ENCODE measurements at regions not wholly inside any gene's neighbourhood (a gene's known extent, or its start where the extent isn't known, plus 50 kb on each side); places are given as distances from the start of the nearest gene placed in this dataset.
"Not testable (repeated sequence)": the region's sequence is repeated elsewhere in the genome, so short reads cannot be mapped to it uniquely, and the experiment has no call there.

DNA sequence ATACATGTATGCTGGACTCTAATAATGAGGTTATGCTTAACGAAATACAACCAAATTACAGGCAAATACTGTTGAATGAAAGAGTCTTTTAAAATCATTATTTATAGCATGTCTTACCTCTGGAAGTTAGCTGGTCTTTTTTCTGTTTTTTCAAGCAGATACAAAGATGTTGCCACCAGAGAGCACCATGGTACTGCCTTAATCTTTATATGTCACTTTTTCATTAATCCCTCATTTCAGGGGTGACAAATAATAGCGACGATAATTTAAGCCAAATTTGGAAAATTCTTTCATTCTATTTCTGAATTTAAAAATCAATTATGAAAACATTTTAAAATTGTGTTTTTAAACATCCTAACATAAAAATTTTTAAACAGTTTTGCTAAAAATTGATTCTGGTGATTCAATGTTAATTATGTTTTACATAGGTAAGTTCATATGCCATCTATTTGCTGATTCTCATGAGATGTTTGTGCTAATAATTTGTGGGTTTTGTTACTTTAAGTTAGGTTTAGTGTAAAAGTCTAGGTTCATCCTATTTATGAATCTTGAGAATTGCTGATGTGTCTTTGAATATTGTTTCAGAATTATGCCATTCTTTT is 379.3 kb upstream of the SGCG start:
- H3K9me3 ChIP-seq (ENCODE audit: insufficient read depth, low read depth, low read length), result no peaks in the 10 kb centered on the region
- peaks cover 5% of the 10 kb centered on the region; the same call in 1 of the 2 replicates for H3K4me1 ChIP-seq (ENCODE audit: insufficient read depth, low read length)
- no peaks in the 10 kb centered on the region for H3K36me3 ChIP-seq (ENCODE audit: insufficient read depth, low read length)
- H3K4me3 ChIP-seq (ENCODE audit: low read length), result no peak overlapping the region
- no peaks in the 10 kb centered on the region for H3K27me3 ChIP-seq (ENCODE audit: insufficient read depth, low read length)
- no peak overlapping the region for H3K9ac ChIP-seq (ENCODE audit: low read depth, low read length)
- H3K27ac ChIP-seq (ENCODE audit: low read depth, low read length), result no peak overlapping the region
- 100% methylated on average over 1 of the region's 3 CpGs for WGBS

DNA sequence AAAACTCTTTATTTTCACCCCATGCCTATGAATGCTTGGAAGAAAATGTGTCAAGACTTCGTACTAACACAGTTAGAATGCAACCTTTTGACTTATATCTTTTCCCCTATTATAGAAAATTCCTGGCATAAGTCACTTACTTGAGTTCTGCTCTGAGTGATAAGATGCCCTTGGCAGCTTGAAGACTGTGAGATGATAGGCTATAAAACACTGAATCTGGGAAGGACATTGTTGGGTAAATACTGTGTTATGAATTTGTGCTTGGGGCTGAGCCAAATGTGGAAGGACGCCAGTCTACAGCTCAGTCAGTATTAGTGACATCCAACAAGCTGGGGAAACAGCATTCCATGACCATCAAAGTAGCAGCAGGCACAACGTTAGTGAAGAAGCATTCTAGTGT is 368.0 kb upstream of the SGCG start:
- H3K4me1 ChIP-seq (ENCODE audit: insufficient read depth, low read length), result peaks cover 23% of the 10 kb centered on the region
- no peak overlapping the region for H3K9ac ChIP-seq (ENCODE audit: low read depth, low read length)
- no peak overlapping the region for H3K27ac ChIP-seq (ENCODE audit: low read depth, low read length)
- no peak overlapping the region for H3K4me3 ChIP-seq (ENCODE audit: low read length)
- no peaks in the 10 kb centered on the region for H3K9me3 ChIP-seq (ENCODE audit: insufficient read depth, low read depth, low read length)
- H3K36me3 ChIP-seq (ENCODE audit: insufficient read depth, low read length), result no peaks in the 10 kb centered on the region
- 56% methylated on average over 3 of the region's 3 CpGs for WGBS
- H3K27me3 ChIP-seq (ENCODE audit: insufficient read depth, low read length), result no peaks in the 10 kb centered on the region

- H3K36me3 ChIP-seq (ENCODE audit: insufficient read depth, low read length); H3K9me3 ChIP-seq (ENCODE audit: insufficient read depth, low read depth, low read length); H3K27me3 ChIP-seq (ENCODE audit: insufficient read depth, low read length): not testable (repeated sequence)
- Histone ChIP-seq H3K4me1 (ENCODE audit: insufficient read depth, low read length) (peaks cover 23% of the 10 kb centered on the region), H3K9ac (ENCODE audit: low read depth, low read length) (peak overlapping the region; percentile 54), H3K27ac (ENCODE audit: low read depth, low read length) (peak overlapping the region; percentile 26; the same call in 1 of the 2 replicates), H3K4me3 (ENCODE audit: low read length) (peak overlapping the region; percentile 7)
- WGBS, result 28% methylated on average over 16 of the region's 21 CpGs
Measured at GRCh38 chr13:22813531-22814377, 367.0 kb upstream of the SGCG start.

DNA sequence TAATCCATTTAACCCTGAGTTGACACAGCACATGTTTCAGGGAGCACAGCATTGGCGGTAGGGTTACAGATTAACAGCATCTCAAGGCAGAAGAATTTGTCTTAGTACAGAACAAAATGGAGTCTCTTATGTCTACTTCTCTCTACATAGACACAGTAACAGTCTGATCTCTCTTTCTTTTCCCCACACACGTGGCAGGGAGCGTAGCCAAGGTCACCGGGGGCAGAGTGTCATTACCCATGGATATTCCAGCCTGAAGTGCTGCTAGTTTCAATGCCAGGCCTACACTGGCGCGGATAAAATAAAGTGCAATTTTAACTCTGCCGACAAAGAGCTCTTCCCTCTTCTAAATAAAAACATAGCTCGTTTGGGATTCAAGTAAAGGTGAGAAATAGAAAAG is 366.3 kb upstream of the SGCG start:
- H3K4me1 ChIP-seq (ENCODE audit: insufficient read depth, low read length), result peaks cover 23% of the 10 kb centered on the region
- H3K27me3 ChIP-seq (ENCODE audit: insufficient read depth, low read length); H3K9ac ChIP-seq (ENCODE audit: low read depth, low read length); H3K36me3 ChIP-seq (ENCODE audit: insufficient read depth, low read length); H3K9me3 ChIP-seq (ENCODE audit: insufficient read depth, low read depth, low read length); H3K4me3 ChIP-seq (ENCODE audit: low read length): not testable (repeated sequence)
- 67% methylated on average over 7 of the region's 8 CpGs for WGBS
- H3K27ac ChIP-seq (ENCODE audit: low read depth, low read length), result peak overlapping the region; percentile 50

- no peaks in the 10 kb centered on the region for H3K4me1 ChIP-seq (ENCODE audit: insufficient read depth, low read length)
- 97% methylated on average over 1 of the region's 2 CpGs for WGBS
- H3K9me3 ChIP-seq (ENCODE audit: insufficient read depth, low read depth, low read length), result no peaks in the 10 kb centered on the region
- H3K9ac ChIP-seq (ENCODE audit: low read depth, low read length), result no peak overlapping the region
- no peaks in the 10 kb centered on the region for H3K36me3 ChIP-seq (ENCODE audit: insufficient read depth, low read length)
- no peak overlapping the region for H3K4me3 ChIP-seq (ENCODE audit: low read length)
- H3K27me3 ChIP-seq (ENCODE audit: insufficient read depth, low read length), result no peaks in the 10 kb centered on the region
- H3K27ac ChIP-seq (ENCODE audit: low read depth, low read length), result no peak overlapping the region
Measured at GRCh38 chr13:22821589-22821988, 359.2 kb upstream of the SGCG start.

DNA sequence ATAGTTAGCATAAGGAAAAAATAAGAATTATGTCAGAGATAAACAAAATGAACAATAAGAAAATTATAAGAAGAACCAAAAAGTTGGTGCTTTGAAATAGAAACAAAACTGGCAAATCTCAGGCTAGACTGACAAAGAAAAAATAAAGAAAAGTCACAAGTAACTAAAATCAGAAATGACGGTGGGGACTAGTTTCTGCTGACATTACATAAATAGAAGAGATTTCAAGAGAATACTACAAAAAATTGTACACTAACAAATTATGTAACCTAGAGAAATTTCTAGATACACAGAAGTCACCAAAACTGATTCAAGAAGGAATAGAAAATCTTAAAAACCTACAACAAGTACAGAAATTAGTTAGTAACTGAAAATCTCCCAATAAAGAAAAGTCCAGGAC is 355.6 kb upstream of the SGCG start:
- Histone ChIP-seq H3K27ac (ENCODE audit: low read depth, low read length) (no peak overlapping the region), H3K4me3 (ENCODE audit: low read length) (no peak overlapping the region), H3K9ac (ENCODE audit: low read depth, low read length) (no peak overlapping the region), H3K36me3 (ENCODE audit: insufficient read depth, low read length) (no peaks in the 10 kb centered on the region), H3K9me3 (ENCODE audit: insufficient read depth, low read depth, low read length) (no peaks in the 10 kb centered on the region), H3K4me1 (ENCODE audit: insufficient read depth, low read length) (no peaks in the 10 kb centered on the region), H3K27me3 (ENCODE audit: insufficient read depth, low read length) (no peaks in the 10 kb centered on the region)
- no CpG with 5 or more reads among the region's 1 CpG for WGBS

GRCh38 chr13:22828081-22828480 is 352.7 kb upstream of the SGCG start:
- H3K4me3 ChIP-seq (ENCODE audit: low read length), result no peak overlapping the region
- no peaks in the 10 kb centered on the region for H3K9me3 ChIP-seq (ENCODE audit: insufficient read depth, low read depth, low read length)
- no peaks in the 10 kb centered on the region for H3K27me3 ChIP-seq (ENCODE audit: insufficient read depth, low read length)
- H3K27ac ChIP-seq (ENCODE audit: low read depth, low read length), result no peak overlapping the region
- no peak overlapping the region for H3K9ac ChIP-seq (ENCODE audit: low read depth, low read length)
- WGBS, result 88% methylated on average over 2 of the region's 2 CpGs
- no peaks in the 10 kb centered on the region for H3K36me3 ChIP-seq (ENCODE audit: insufficient read depth, low read length)
- H3K4me1 ChIP-seq (ENCODE audit: insufficient read depth, low read length), result no peaks in the 10 kb centered on the region

DNA sequence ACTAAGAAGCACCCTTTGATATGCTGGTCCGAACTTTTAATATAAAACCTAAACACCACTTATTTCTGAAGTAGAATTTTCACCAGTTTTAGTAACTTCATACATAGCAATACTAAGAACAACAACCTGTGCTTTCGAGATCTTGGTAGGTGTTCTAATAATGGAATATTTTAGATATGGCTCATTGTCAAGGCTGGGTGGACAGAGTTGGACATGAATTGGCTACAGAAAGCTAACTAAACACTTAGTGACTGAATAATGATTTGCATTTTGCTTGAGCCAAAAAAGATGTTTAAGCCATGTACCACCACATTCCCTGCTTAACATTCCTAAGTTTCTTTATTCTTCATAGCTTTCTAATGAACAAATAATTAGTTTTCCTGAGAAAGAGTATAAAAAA is 344.3 kb upstream of the SGCG start:
- no peaks in the 10 kb centered on the region for H3K36me3 ChIP-seq (ENCODE audit: insufficient read depth, low read length)
- no peak overlapping the region for H3K27ac ChIP-seq (ENCODE audit: low read depth, low read length)
- WGBS, result 93% methylated on average over 2 of the region's 2 CpGs
- no peaks in the 10 kb centered on the region for H3K27me3 ChIP-seq (ENCODE audit: insufficient read depth, low read length)
- H3K9ac ChIP-seq (ENCODE audit: low read depth, low read length), result no peak overlapping the region
- no peaks in the 10 kb centered on the region for H3K4me1 ChIP-seq (ENCODE audit: insufficient read depth, low read length)
- no peaks in the 10 kb centered on the region for H3K9me3 ChIP-seq (ENCODE audit: insufficient read depth, low read depth, low read length)
- no peak overlapping the region for H3K4me3 ChIP-seq (ENCODE audit: low read length)

DNA sequence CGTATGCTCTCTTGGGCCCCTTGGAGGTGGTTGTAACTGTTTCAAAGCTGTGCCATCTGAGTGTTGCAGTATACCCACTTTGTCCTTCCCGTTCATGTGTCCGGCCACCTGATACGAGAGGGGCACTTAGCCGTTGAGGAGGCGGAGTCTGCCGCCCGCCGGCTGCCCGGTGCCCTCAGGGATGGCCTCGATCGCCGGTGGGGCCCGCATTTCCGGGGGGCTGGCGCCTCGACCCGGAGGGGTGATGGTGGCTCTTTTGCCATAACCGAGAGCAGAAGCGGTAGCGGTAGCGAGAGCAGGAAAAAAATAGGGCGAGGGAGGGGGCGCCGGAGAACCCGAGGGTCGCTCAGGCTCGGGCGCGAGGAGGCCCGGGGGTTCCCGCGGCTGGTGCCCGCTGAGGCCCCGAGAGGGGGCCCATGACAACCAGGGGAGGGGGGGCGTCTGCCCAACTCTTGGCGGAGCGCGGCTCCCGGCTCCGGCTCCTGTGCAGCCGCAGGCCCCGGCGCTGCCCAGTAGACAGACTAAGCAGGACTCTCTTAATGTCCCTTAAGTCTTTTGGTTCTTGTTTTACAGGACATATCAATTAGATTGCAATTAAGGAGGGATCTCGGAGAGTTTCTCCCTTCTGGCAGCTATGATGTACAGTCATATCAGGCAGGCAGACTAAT is 342.7 kb upstream of the SGCG start:
- H3K36me3 ChIP-seq (ENCODE audit: insufficient read depth, low read length), result no peaks in the 10 kb centered on the region
- H3K4me1 ChIP-seq (ENCODE audit: insufficient read depth, low read length), result no peaks in the 10 kb centered on the region
- H3K9ac ChIP-seq (ENCODE audit: low read depth, low read length), result no peak overlapping the region
- no peaks in the 10 kb centered on the region for H3K27me3 ChIP-seq (ENCODE audit: insufficient read depth, low read length)
- H3K4me3 ChIP-seq (ENCODE audit: low read length), result no peak overlapping the region
- H3K27ac ChIP-seq (ENCODE audit: low read depth, low read length), result no peak overlapping the region
- 93% methylated on average over 45 of the region's 45 CpGs for WGBS
- no peaks in the 10 kb centered on the region for H3K9me3 ChIP-seq (ENCODE audit: insufficient read depth, low read depth, low read length)

- no peak overlapping the region for H3K27ac ChIP-seq (ENCODE audit: low read depth, low read length)
Measured at GRCh38 chr13:22839603-22840530, 340.9 kb upstream of the SGCG start.

More at GRCh38 chr13:22839603-22840530, 340.9 kb upstream of the SGCG start:
- Histone ChIP-seq H3K36me3 (ENCODE audit: insufficient read depth, low read length) (no peaks in the 10 kb centered on the region), H3K27me3 (ENCODE audit: insufficient read depth, low read length) (no peaks in the 10 kb centered on the region), H3K4me1 (ENCODE audit: insufficient read depth, low read length) (no peaks in the 10 kb centered on the region), H3K4me3 (ENCODE audit: low read length) (no peak overlapping the region), H3K9ac (ENCODE audit: low read depth, low read length) (no peak overlapping the region), H3K9me3 (ENCODE audit: insufficient read depth, low read depth, low read length) (no peaks in the 10 kb centered on the region)
- WGBS, result 95% methylated on average over 6 of the region's 7 CpGs
